Stimulated activated CD4-positive, alpha-beta T cell treated with anti-CD3 and anti-CD28 coated beads, Interleukin-12 subunit alpha, Interleukin-12 subunit beta, amount 100 ng/mL, for 48 hours (primary cell): ENCODE measurements at regions not wholly inside any gene's neighbourhood (a gene's known extent, or its start where the extent isn't known, plus 50 kb on each side); places are given as distances from the start of the nearest gene placed in this dataset.

Experiments used
- DNase-seq, 3 donors: peaks; one replicate each; pipeline ENCODE4 v3.0.0-alpha.2; 2020; ENCODE audit warnings: low read depth in 2 of 3, low spot score in 1 of 3

- DNase-seq, result no peak
Observed at GRCh38 chr2:7830616-7831015, 851.2 kb upstream of the ID2 start.

GRCh38 chr2:7835151-7835550 is 846.7 kb upstream of the ID2 start:
- DNase-seq, result no peak

- no peak for DNase-seq
Observed at GRCh38 chr2:7835693-7836680, 845.9 kb upstream of the ID2 start.

- no peak for DNase-seq
Observed at GRCh38 chr2:7837237-7837760, 844.6 kb upstream of the ID2 start.

- DNase-seq, result no peak
Observed at GRCh38 chr2:7838669-7839068, 843.2 kb upstream of the ID2 start.

GRCh38 chr2:7840651-7841380 is 841.0 kb upstream of the ID2 start:
- no peak for DNase-seq

GRCh38 chr2:7841751-7842150 is 840.1 kb upstream of the ID2 start:
- no peak for DNase-seq

- DNase-seq, result no peak
Observed at GRCh38 chr2:7844414-7844965, 837.4 kb upstream of the ID2 start.

- DNase-seq, result no peak
Observed at GRCh38 chr2:7845332-7845731, 836.5 kb upstream of the ID2 start.

GRCh38 chr2:7846607-7847006 is 835.2 kb upstream of the ID2 start:
- no peak for DNase-seq

- no peak for DNase-seq
Observed at GRCh38 chr2:7847321-7847720, 834.5 kb upstream of the ID2 start.

- no peak for DNase-seq
Observed at GRCh38 chr2:7849027-7849426, 832.8 kb upstream of the ID2 start.

- DNase-seq, result no peak
Observed at GRCh38 chr2:7849531-7849930, 832.3 kb upstream of the ID2 start.

- DNase-seq, result no peak
Observed at GRCh38 chr2:7852546-7852945, 829.3 kb upstream of the ID2 start.

- DNase-seq, result no peak
Observed at GRCh38 chr2:7857904-7858303, 824.0 kb upstream of the ID2 start.

- DNase-seq, result no peak
Observed at GRCh38 chr2:7858624-7859023, 823.2 kb upstream of the ID2 start.

- no peak for DNase-seq
Observed at GRCh38 chr2:7860693-7861092, 821.2 kb upstream of the ID2 start.

GRCh38 chr2:7861910-7862702 is 819.8 kb upstream of the ID2 start:
- DNase-seq, result no peak

GRCh38 chr2:7866104-7866503 is 815.8 kb upstream of the ID2 start:
- DNase-seq, result no peak

GRCh38 chr2:7866825-7867224 is 815.0 kb upstream of the ID2 start:
- DNase-seq, result no peak

- no peak for DNase-seq
Observed at GRCh38 chr2:7867867-7868266, 814.0 kb upstream of the ID2 start.
